PC-9 (cell line): ENCODE measurements at regions not wholly inside any gene's neighbourhood (a gene's known extent, or its start where the extent isn't known, plus 50 kb on each side); places are given as distances from the start of the nearest gene placed in this dataset.

Experiments used
- CTCF ChIP-seq: fragments of 200-600 bp; sonication (generic); conservative IDR thresholded peaks from 2 replicates; pipeline ENCODE4 v1.6.1; 2017; ENCODE audit warnings: mixed run types, antibody characterized with exemption, mild to moderate bottlenecking, moderate library complexity
- EZH2 ChIP-seq: fragments of 200-600 bp; sonication (generic); IDR thresholded peaks from 2 replicates; pipeline ENCODE4 v1.8.0; 2017; ENCODE audit warnings: antibody characterized with exemption, low read depth

DNA sequence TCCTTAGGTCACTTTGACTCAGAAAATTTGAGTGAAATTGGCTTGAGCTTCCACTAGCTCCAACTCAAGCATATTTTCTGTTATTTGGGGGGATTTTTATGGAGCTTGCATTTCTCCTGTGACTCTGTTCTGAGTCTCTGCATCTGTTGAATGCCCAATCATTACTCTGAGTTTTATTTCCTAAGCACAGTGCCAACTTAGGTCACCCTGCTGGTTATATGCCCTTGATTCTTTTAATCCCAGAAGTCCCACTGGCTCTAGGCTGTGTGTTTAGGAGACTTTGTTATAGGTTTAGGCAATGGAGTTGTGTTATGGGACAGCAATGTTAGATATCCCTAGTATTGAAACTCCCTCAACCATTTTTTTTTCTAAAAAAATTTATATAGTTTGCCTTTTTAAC, 198.2 kb upstream of the DTNA start:
- TF ChIP-seq CTCF (no peak), EZH2 (no peak)
